ENCODE measurements at regions not wholly inside any gene's neighbourhood (a gene's known extent, or its start where the extent isn't known, plus 50 kb on each side); places are given as distances from the start of the nearest gene placed in this dataset.

GRCh38 chr20:4427940-4428586, 179.0 kb upstream of the ADRA1D start:
- Histone ChIP-seq H3K4me3 (ENCODE audit: low read depth, low read length) (no peak overlapping the region), H3K27me3 (ENCODE audit: control insufficient read depth, insufficient read depth, low read length) (no peaks in the 10 kb centered on the region), H3K36me3 (ENCODE audit: control insufficient read depth, insufficient read depth, low read length) (no peaks in the 10 kb centered on the region)
- TF ChIP-seq, protein P1, sequence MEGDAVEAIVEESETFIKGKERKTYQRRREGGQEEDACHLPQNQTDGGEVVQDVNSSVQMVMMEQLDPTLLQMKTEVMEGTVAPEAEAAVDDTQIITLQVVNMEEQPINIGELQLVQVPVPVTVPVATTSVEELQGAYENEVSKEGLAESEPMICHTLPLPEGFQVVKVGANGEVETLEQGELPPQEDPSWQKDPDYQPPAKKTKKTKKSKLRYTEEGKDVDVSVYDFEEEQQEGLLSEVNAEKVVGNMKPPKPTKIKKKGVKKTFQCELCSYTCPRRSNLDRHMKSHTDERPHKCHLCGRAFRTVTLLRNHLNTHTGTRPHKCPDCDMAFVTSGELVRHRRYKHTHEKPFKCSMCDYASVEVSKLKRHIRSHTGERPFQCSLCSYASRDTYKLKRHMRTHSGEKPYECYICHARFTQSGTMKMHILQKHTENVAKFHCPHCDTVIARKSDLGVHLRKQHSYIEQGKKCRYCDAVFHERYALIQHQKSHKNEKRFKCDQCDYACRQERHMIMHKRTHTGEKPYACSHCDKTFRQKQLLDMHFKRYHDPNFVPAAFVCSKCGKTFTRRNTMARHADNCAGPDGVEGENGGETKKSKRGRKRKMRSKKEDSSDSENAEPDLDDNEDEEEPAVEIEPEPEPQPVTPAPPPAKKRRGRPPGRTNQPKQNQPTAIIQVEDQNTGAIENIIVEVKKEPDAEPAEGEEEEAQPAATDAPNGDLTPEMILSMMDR (IDR thresholded peaks at IDR 0.05; ENCODE audit: insufficient read depth, low read length, severe bottlenecking) = no peak
- DNase-seq (ENCODE audit: low read depth) = no peak
- peak; percentile 58 for FAIRE-seq

DNA sequence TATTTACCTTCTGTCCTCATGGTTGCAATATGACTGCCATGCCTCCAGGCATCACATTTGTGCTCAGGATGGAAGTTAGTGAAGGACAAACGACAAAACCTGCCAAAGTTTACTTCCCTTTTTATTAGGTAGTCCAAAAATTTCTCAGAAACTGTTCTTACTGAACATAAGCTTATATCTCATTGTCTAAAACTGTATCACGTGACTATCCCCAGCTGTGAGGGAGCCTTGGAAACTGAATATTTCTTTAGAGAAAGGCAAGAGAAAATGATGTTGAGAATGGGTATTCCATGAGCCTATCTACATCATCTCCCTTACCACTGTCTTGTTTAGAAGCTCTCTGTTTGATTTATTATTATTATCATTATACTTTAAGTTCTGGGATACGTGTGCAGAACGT, 169.1 kb upstream of the ADRA1D start:
- H3K4me3 ChIP-seq (ENCODE audit: low read depth, low read length) = no peak overlapping the region
- FAIRE-seq = no peak
- TF ChIP-seq, protein P1 (IDR thresholded peaks at IDR 0.05; ENCODE audit: insufficient read depth, low read length, severe bottlenecking) = no peak
- no peak for DNase-seq (ENCODE audit: low read depth)
- no peaks in the 10 kb centered on the region for H3K27me3 ChIP-seq (ENCODE audit: control insufficient read depth, insufficient read depth, low read length)
- no peaks in the 10 kb centered on the region for H3K36me3 ChIP-seq (ENCODE audit: control insufficient read depth, insufficient read depth, low read length)

GRCh38 chr20:4415281-4415680, 166.2 kb upstream of the ADRA1D start:
- Histone ChIP-seq H3K36me3 (ENCODE audit: control insufficient read depth, insufficient read depth, low read length) (no peaks in the 10 kb centered on the region), H3K4me3 (ENCODE audit: low read depth, low read length) (no peak overlapping the region), H3K27me3 (ENCODE audit: control insufficient read depth, insufficient read depth, low read length) (no peaks in the 10 kb centered on the region)
- TF ChIP-seq, protein P1 (IDR thresholded peaks at IDR 0.05; ENCODE audit: insufficient read depth, low read length, severe bottlenecking) = no peak
- peak; percentile 37 for DNase-seq (ENCODE audit: low read depth)
- FAIRE-seq = peak; percentile 81

DNA sequence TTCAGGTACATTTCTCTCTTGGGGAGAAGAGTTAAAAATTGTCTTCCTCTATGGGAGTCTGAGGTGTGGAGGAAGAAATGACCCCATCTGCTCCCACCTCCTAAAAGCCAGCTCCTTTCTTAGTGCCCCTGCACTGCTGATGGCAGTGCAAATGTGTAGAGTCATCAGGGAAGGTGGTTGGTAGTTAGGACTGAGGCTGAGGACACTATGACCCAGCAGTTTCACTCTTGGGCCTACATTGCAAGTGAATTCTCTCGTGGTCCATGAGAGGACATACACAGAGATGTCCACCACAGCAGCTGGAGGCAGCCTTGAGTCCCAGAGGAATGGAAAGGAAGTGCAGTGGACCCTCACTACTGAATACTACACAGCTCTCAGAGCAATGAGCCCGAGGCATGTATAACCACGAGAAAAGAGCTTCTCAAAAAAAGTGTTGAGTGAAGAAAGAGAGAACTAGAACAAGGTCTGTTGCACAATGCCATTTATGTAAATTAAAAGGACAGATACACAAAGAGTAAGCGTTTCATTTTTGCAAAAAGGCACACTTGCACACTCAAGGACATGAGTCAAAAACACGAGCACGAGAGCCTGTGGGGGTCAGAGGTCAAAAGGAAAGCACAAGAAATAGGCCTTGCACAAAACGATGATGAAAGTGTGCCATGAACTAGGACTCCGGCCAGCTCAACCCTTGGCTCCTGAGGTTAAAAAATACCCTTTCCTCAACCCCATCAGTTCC, 164.4 kb upstream of the ADRA1D start:
- H3K27me3 ChIP-seq (ENCODE audit: control insufficient read depth, insufficient read depth, low read length) = no peaks in the 10 kb centered on the region
- no peak overlapping the region for H3K4me3 ChIP-seq (ENCODE audit: low read depth, low read length)
- no peaks in the 10 kb centered on the region for H3K36me3 ChIP-seq (ENCODE audit: control insufficient read depth, insufficient read depth, low read length)
- TF ChIP-seq, protein P1 (IDR thresholded peaks at IDR 0.05; ENCODE audit: insufficient read depth, low read length, severe bottlenecking) = no peak
- FAIRE-seq = no peak
- no peak for DNase-seq (ENCODE audit: low read depth)

DNA sequence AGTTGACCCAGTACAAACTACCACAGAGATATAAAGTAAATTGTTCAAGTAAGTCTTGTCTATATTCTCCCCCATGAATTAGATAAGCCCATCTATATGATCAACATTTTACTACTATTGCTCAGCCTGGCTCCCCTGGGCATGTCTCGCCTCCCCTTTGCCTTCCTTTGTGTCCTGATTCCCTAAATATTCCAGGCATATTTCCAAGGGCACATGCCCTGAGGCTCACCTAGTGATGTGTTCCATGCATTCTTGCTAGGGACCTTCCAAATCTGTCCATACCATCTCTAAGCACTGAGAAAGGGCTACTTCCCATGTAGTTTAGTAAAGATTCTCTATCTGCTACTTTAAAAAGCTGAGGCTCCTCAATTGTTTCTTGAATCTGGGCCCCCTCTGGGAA, 163.1 kb upstream of the ADRA1D start:
- TF ChIP-seq, protein P1 (IDR thresholded peaks at IDR 0.05; ENCODE audit: insufficient read depth, low read length, severe bottlenecking) = no peak
- no peak for DNase-seq (ENCODE audit: low read depth)
- H3K4me3 ChIP-seq (ENCODE audit: low read depth, low read length) = no peak overlapping the region
- no peaks in the 10 kb centered on the region for H3K36me3 ChIP-seq (ENCODE audit: control insufficient read depth, insufficient read depth, low read length)
- FAIRE-seq = no peak
- H3K27me3 ChIP-seq (ENCODE audit: control insufficient read depth, insufficient read depth, low read length) = no peaks in the 10 kb centered on the region

All from bronchial epithelial cell (primary cell).